Fibroblast of lung (primary cell): ENCODE measurements at regions not wholly inside any gene's neighbourhood (a gene's known extent, or its start where the extent isn't known, plus 50 kb on each side); places are given as distances from the start of the nearest gene placed in this dataset.

Experiments used
- DNase-seq, 2 donors: peaks; one replicate each; pipeline versions ENCODE4 v3.0.0 to v3.0.0-alpha.2; 2010; ENCODE audit warnings: low read depth in 2 of 2
- H2AFZ ChIP-seq: 2 replicates; pipeline ENCODE4 v1.5.1; 2012; ENCODE audit warnings: low read length, control low read depth, inconsistent platforms
- H3K27ac ChIP-seq: 2 replicates; pipeline ENCODE4 v1.5.1; 2011; ENCODE audit warnings: low read length, control low read depth; ENCODE audit not compliant: insufficient read depth
- H3K27me3 ChIP-seq: 2 replicates; pipeline ENCODE4 v1.5.1; 2011; ENCODE audit warnings: mild to moderate bottlenecking, low read length; ENCODE audit not compliant: control insufficient read depth, insufficient read depth
- H3K36me3 ChIP-seq: 2 replicates; pipeline ENCODE4 v1.5.1; 2011; ENCODE audit warnings: low read length; ENCODE audit not compliant: control insufficient read depth, insufficient read depth
- H3K4me1 ChIP-seq: 2 replicates; pipeline ENCODE4 v1.5.1; 2011; ENCODE audit warnings: low read length; ENCODE audit not compliant: control insufficient read depth, insufficient read depth; ENCODE audit errors: extremely low read depth
- H3K4me2 ChIP-seq: 2 replicates; pipeline ENCODE4 v1.5.1; 2011; ENCODE audit warnings: low read length, control low read depth; ENCODE audit not compliant: insufficient read depth; ENCODE audit errors: extremely low read depth
- H3K4me3 ChIP-seq, 4 experiments: fragments of 200-600 bp in 1 of 4; sonication (generic) in 1 of 4; replicated peaks in 1 of 4; 2 replicates each; pipeline ENCODE4 v1.5.1; 2011 to 2016; ENCODE audit warnings: low read length in 4 of 4, low read depth in 3 of 4, mild to moderate bottlenecking in 3 of 4, control low read depth in 2 of 4, inconsistent platforms in 1 of 4, mixed read lengths in 1 of 4; ENCODE audit not compliant: insufficient read depth in 1 of 4; ENCODE audit errors: control extremely low read depth in 1 of 4
- H3K79me2 ChIP-seq: 2 replicates; pipeline ENCODE4 v1.5.1; 2012; ENCODE audit warnings: mild to moderate bottlenecking, low read length, inconsistent platforms; ENCODE audit not compliant: control insufficient read depth, insufficient read depth
- H3K9ac ChIP-seq: 2 replicates; pipeline ENCODE4 v1.5.1; 2011; ENCODE audit warnings: mild to moderate bottlenecking, low read length, control low read depth; ENCODE audit not compliant: insufficient read depth
- H3K9me3 ChIP-seq: 2 replicates; pipeline ENCODE4 v1.5.1; 2012; ENCODE audit warnings: low read depth, low read length; ENCODE audit not compliant: control insufficient read depth, insufficient read depth
- H4K20me1 ChIP-seq: 2 replicates; pipeline ENCODE4 v1.5.1; 2011; ENCODE audit warnings: low read length; ENCODE audit not compliant: control insufficient read depth, insufficient read depth; ENCODE audit errors: extremely low read depth
- CTCF ChIP-seq, 2 donors: IDR thresholded peaks in 1 of 2; conservative IDR thresholded peaks in 1 of 2; 1 replicate in 1 of 2; 2 replicates in 1 of 2; pipeline ENCODE4 v1.5.1; 2011 to 2012; ENCODE audit warnings: low read length in 2 of 2, control low read depth in 1 of 2, inconsistent platforms in 1 of 2, low read depth in 1 of 2, mild to moderate bottlenecking in 1 of 2
- EZH2 ChIP-seq: IDR thresholded peaks from 2 replicates; pipeline ENCODE4 v1.5.1; 2012; ENCODE audit warnings: low read length, control low read depth, mild to moderate bottlenecking; ENCODE audit errors: missing control alignments

DNA sequence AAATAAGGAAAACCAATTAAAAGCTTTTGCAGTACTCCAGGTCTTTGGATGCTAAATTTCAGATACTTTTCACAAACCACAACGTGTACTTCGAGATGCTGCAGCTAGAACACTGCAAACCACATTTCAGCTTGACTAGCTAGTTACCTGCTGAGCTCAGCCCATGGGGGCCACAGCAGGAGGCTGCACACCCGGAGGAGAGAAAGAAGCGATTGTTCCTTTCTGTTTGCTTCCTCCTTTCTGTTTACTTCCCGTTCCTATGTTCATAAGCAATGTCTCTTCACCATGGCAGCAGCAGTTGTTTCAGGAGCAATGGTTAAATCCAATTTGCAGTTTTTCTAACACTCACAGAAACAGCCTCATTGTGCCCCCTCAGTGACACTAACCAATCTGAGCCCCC lies 225.6 kb upstream of the FGGY start:
- Histone ChIP-seq H3K27me3 (no peaks in the 10 kb centered on the region), H4K20me1 (no peaks in the 10 kb centered on the region), H3K9me3 (no peaks in the 10 kb centered on the region), H3K36me3 (no peaks in the 10 kb centered on the region), H2AFZ (no peak overlapping the region), H3K79me2 (no peaks in the 10 kb centered on the region), H3K4me3 (no peak overlapping the region), H3K9ac (no peak overlapping the region), H3K27ac (no peak overlapping the region), H3K4me1 (no peaks in the 10 kb centered on the region), H3K4me2 (no peak overlapping the region)
- no peak for DNase-seq
- no peak for TF ChIP-seq CTCF (conservative IDR thresholded peaks at IDR 0.05 in 1 of 2, IDR thresholded peaks at IDR 0.05 in 1 of 2; ENCODE audit: low read depth in 1 of 2, low read length in 2 of 2)
- TF ChIP-seq EZH2: no peak

GRCh38 chr1:59071876-59072582 lies 224.9 kb upstream of the FGGY start:
- Histone ChIP-seq H3K9ac (no peak overlapping the region), H2AFZ (no peak overlapping the region), H3K4me3 (no peak overlapping the region), H3K79me2 (no peaks in the 10 kb centered on the region), H3K27ac (no peak overlapping the region), H3K4me1 (no peaks in the 10 kb centered on the region), H3K9me3 (no peaks in the 10 kb centered on the region), H3K4me2 (no peak overlapping the region), H4K20me1 (no peaks in the 10 kb centered on the region), H3K27me3 (no peaks in the 10 kb centered on the region), H3K36me3 (no peaks in the 10 kb centered on the region)
- DNase-seq: peak in 1 of 2 donors; percentile 39
- no peak for TF ChIP-seq CTCF (conservative IDR thresholded peaks at IDR 0.05 in 1 of 2, IDR thresholded peaks at IDR 0.05 in 1 of 2; ENCODE audit: low read depth in 1 of 2, low read length in 2 of 2)
- no peak for TF ChIP-seq EZH2

DNA sequence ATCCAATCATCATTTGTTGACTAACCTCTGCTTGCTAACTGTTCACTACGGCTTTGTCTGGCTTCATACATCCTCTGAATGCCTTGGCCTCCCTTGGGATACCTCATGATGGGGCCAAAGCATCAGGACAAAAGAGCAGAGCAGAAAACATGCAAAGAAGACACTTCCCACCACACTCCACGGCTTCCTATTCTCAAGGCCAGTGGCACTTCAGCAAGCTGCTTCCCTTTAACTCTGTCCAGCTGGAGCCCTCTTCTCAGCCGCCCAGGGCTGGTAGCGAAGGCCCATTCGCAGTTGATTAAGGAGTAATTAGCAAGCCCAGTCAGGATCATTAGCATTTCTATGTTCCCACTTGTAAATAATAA lies 224.3 kb upstream of the FGGY start:
- Histone ChIP-seq H3K4me1 (no peaks in the 10 kb centered on the region), H3K27ac (no peak overlapping the region), H3K9ac (no peak overlapping the region), H3K79me2 (no peaks in the 10 kb centered on the region), H3K9me3 (no peaks in the 10 kb centered on the region), H3K36me3 (no peaks in the 10 kb centered on the region), H3K4me3 (no peak overlapping the region), H4K20me1 (no peaks in the 10 kb centered on the region), H2AFZ (no peak overlapping the region), H3K27me3 (no peaks in the 10 kb centered on the region), H3K4me2 (no peak overlapping the region)
- TF ChIP-seq EZH2: no peak
- no peak for TF ChIP-seq CTCF (conservative IDR thresholded peaks at IDR 0.05 in 1 of 2, IDR thresholded peaks at IDR 0.05 in 1 of 2; ENCODE audit: low read depth in 1 of 2, low read length in 2 of 2)
- no peak for DNase-seq
